ENCODE measurements at regions not wholly inside any gene's neighbourhood (a gene's known extent, or its start where the extent isn't known, plus 50 kb on each side); places are given as distances from the start of the nearest gene placed in this dataset.

DNA sequence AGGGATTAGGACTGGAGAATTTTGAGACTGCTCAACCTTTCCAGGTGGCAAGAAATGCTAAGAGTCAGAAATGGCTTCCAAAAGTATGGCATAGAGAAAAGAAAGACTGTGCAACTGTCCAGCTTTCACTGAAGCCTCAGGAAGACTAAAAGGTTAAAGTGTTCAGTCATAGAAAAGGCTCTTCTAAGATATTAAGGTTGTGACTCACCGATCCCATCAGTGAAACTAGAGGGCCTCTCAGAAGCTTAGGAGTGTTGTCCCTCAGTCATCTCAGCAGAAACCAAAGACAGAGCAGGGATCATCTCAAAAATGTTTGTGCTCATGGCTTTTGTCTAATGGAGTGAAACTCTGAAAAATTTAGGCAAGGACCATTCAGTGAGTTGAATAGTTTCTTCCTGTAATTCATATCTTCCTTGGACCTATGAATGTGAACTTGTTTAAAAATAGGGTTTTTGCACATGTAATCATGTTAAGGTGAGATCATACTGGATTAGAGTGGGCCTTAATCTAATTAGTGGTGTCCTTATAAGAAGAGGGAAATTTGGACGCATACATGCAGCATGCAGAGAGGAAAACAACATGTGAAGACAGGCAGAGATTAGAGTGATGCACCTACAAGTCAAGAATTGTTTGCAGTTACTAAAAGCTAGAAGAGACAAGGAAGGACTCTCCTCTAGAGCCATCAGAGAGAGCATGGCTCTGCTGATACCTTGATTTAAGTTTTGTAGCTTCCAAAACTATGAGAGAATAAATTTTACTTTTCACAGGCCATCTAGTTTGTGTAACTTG is 71.3 kb downstream of the RPE65 start:
- no peaks in the 10 kb centered on the region for H3K4me1 ChIP-seq (ENCODE audit: insufficient read depth, low read length)
- no peaks in the 10 kb centered on the region for H3K9me3 ChIP-seq (ENCODE audit: low read length)
- ChIA-PET CTCF (no interaction called here), POLR2A (no interaction called here)
- H3K27ac ChIP-seq (ENCODE audit: low read depth, low read length) = no peak overlapping the region
- H3K36me3 ChIP-seq (ENCODE audit: insufficient read depth, low read length) = no peaks in the 10 kb centered on the region
- Mint-ChIP-seq H3K27me3 (peaks cover 0 to 4% of the 10 kb centered on the region in 2 donors), H3K4me1 (no peaks in the 10 kb centered on the region), H3K36me3 (no peaks in the 10 kb centered on the region), H3K4me3 (no peak overlapping the region), H3K27ac (no peak overlapping the region), H3K9me3 (peaks cover 0 to 3% (median 0%) of the 10 kb centered on the region in 5 donors)
- no peaks in the 10 kb centered on the region for H3K27me3 ChIP-seq (ENCODE audit: insufficient read depth, low read length, poor library complexity, severe bottlenecking)
- DNase-seq = no peak
- H3K4me3 ChIP-seq (ENCODE audit: low read length) = no peak overlapping the region

DNA sequence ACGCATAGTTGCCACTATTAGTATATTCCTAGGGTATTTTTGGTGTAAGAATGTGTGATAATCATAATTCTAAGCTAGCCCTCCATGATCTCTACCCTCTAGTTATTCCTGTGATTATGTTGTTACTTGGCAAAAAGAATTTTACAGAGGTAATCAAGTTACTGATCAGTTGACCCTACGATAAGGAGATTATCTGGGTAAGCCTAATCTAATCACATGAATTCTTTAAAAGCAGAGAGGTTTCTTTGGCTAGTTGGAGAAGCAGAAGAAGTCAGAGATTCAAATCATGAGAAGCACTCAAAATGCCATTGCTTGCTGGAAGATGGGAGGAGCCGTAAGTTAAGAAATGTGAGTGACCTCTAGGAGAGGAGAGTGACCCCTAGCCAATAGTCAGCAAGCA is 72.7 kb downstream of the RPE65 start:
- H3K27ac Mint-ChIP-seq = no peak overlapping the region
- H3K36me3 ChIP-seq (ENCODE audit: insufficient read depth, low read length) = no peaks in the 10 kb centered on the region
- H3K27ac ChIP-seq (ENCODE audit: low read depth, low read length) = no peak overlapping the region
- H3K4me3 Mint-ChIP-seq = no peak overlapping the region
- no peaks in the 10 kb centered on the region for H3K4me1 Mint-ChIP-seq
- no peaks in the 10 kb centered on the region for H3K9me3 ChIP-seq (ENCODE audit: low read length)
- no peaks in the 10 kb centered on the region for H3K27me3 ChIP-seq (ENCODE audit: insufficient read depth, low read length, poor library complexity, severe bottlenecking)
- no peak overlapping the region for H3K4me3 ChIP-seq (ENCODE audit: low read length)
- no peaks in the 10 kb centered on the region for H3K4me1 ChIP-seq (ENCODE audit: insufficient read depth, low read length)
- ChIA-PET POLR2A (no interaction called here), CTCF (no interaction called here)
- no peaks in the 10 kb centered on the region for H3K36me3 Mint-ChIP-seq
- no peak for DNase-seq
- H3K27me3 Mint-ChIP-seq = peaks cover 0 to 5% of the 10 kb centered on the region in 2 donors
- peaks cover 0 to 5% (median 0%) of the 10 kb centered on the region in 5 donors for H3K9me3 Mint-ChIP-seq

GRCh38 chr1:68376441-68376840 is 73.3 kb downstream of the RPE65 start:
- Histone ChIP-seq H3K27me3 (ENCODE audit: insufficient read depth, low read length, poor library complexity, severe bottlenecking) (no peaks in the 10 kb centered on the region), H3K4me3 (ENCODE audit: low read length) (no peak overlapping the region), H3K4me1 (ENCODE audit: insufficient read depth, low read length) (no peaks in the 10 kb centered on the region), H3K27ac (ENCODE audit: low read depth, low read length) (no peak overlapping the region), H3K36me3 (ENCODE audit: insufficient read depth, low read length) (no peaks in the 10 kb centered on the region), H3K9me3 (ENCODE audit: low read length) (no peaks in the 10 kb centered on the region)
- DNase-seq = no peak
- ChIA-PET CTCF (no interaction called here), POLR2A (no interaction called here)
- Mint-ChIP-seq H3K36me3 (no peaks in the 10 kb centered on the region), H3K4me1 (no peaks in the 10 kb centered on the region), H3K27ac (no peak overlapping the region), H3K9me3 (peaks cover 0 to 5% (median 0%) of the 10 kb centered on the region in 5 donors), H3K4me3 (no peak overlapping the region), H3K27me3 (peaks cover 0 to 5% of the 10 kb centered on the region in 2 donors)

- DNase-seq = no peak
- Histone ChIP-seq H3K36me3 (ENCODE audit: insufficient read depth, low read length) (no peaks in the 10 kb centered on the region), H3K4me3 (ENCODE audit: low read length) (no peak overlapping the region), H3K27ac (ENCODE audit: low read depth, low read length) (no peak overlapping the region), H3K27me3 (ENCODE audit: insufficient read depth, low read length, poor library complexity, severe bottlenecking) (no peaks in the 10 kb centered on the region), H3K4me1 (ENCODE audit: insufficient read depth, low read length) (no peaks in the 10 kb centered on the region), H3K9me3 (ENCODE audit: low read length) (no peaks in the 10 kb centered on the region)
- Mint-ChIP-seq H3K4me1 (no peaks in the 10 kb centered on the region), H3K36me3 (no peaks in the 10 kb centered on the region), H3K27ac (no peak overlapping the region), H3K9me3 (peaks cover 0 to 8% (median 0%) of the 10 kb centered on the region in 5 donors), H3K27me3 (peaks cover 0 to 5% of the 10 kb centered on the region in 2 donors), H3K4me3 (no peak overlapping the region)
- POLR2A ChIA-PET = no interaction called here
- CTCF ChIA-PET = no interaction called here
Measured at GRCh38 chr1:68375919-68376318, 73.8 kb downstream of the RPE65 start.

DNA sequence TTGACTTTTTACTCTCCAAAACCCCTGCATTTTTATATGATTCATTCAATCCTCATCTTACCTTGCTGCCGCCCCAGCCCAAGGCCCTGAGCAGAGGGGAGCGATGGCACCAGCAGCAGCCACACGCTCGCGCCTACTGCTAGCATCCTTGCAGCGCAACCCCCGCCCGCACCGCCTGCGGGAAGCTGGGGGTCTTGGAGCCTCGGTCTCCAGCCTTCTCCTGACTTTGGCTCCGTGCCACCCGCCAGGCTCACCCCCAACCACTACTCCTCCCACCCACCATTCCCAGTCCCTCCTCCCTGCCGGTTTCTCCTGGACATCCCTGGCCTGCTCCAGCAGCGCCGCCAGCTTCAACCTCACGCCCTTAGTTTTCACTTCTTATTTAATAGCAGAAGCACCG is 76.6 kb downstream of the RPE65 start:
- Histone ChIP-seq H3K9me3 (ENCODE audit: low read length) (no peaks in the 10 kb centered on the region), H3K27me3 (ENCODE audit: insufficient read depth, low read length, poor library complexity, severe bottlenecking) (no peaks in the 10 kb centered on the region), H3K4me1 (ENCODE audit: insufficient read depth, low read length) (no peaks in the 10 kb centered on the region), H3K27ac (ENCODE audit: low read depth, low read length) (no peak overlapping the region), H3K4me3 (ENCODE audit: low read length) (no peak overlapping the region), H3K36me3 (ENCODE audit: insufficient read depth, low read length) (no peaks in the 10 kb centered on the region)
- CTCF ChIA-PET = no interaction called here
- POLR2A ChIA-PET = no interaction called here
- DNase-seq = no peak
- Mint-ChIP-seq H3K36me3 (no peaks in the 10 kb centered on the region), H3K9me3 (peaks cover 0 to 6% (median 0%) of the 10 kb centered on the region in 5 donors), H3K27ac (no peak overlapping the region), H3K4me3 (no peak overlapping the region), H3K4me1 (no peaks in the 10 kb centered on the region), H3K27me3 (peaks cover 0 to 5% of the 10 kb centered on the region in 2 donors)

DNA sequence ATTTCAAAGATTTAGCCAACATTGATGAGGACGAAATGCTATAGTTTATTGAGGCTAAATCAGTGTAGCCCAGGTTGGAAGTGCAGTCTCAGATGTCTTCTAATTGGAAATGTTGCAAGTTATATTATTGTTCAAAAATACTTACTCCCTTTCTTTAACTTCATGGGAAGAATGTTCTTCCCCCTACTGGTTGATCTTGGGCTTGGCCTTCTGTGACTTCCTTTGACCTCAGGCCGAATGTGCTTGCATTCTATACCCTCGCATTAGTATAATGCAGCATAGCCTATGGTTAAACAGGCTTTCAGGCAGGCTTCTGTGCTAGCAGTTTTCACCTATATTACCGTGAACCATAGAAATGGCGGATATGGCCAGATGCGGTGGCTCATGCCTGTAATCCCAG is 77.3 kb downstream of the RPE65 start:
- no peaks in the 10 kb centered on the region for H3K9me3 ChIP-seq (ENCODE audit: low read length)
- H3K36me3 ChIP-seq (ENCODE audit: insufficient read depth, low read length) = no peaks in the 10 kb centered on the region
- Mint-ChIP-seq H3K4me1 (no peaks in the 10 kb centered on the region), H3K9me3 (peaks cover 0 to 6% (median 0%) of the 10 kb centered on the region in 5 donors), H3K27ac (no peak overlapping the region), H3K4me3 (no peak overlapping the region), H3K36me3 (no peaks in the 10 kb centered on the region), H3K27me3 (peaks cover 0 to 5% of the 10 kb centered on the region in 2 donors)
- H3K27me3 ChIP-seq (ENCODE audit: insufficient read depth, low read length, poor library complexity, severe bottlenecking) = no peaks in the 10 kb centered on the region
- ChIA-PET POLR2A (no interaction called here), CTCF (no interaction called here)
- no peak overlapping the region for H3K27ac ChIP-seq (ENCODE audit: low read depth, low read length)
- H3K4me1 ChIP-seq (ENCODE audit: insufficient read depth, low read length) = no peaks in the 10 kb centered on the region
- no peak for DNase-seq
- no peak overlapping the region for H3K4me3 ChIP-seq (ENCODE audit: low read length)

DNA sequence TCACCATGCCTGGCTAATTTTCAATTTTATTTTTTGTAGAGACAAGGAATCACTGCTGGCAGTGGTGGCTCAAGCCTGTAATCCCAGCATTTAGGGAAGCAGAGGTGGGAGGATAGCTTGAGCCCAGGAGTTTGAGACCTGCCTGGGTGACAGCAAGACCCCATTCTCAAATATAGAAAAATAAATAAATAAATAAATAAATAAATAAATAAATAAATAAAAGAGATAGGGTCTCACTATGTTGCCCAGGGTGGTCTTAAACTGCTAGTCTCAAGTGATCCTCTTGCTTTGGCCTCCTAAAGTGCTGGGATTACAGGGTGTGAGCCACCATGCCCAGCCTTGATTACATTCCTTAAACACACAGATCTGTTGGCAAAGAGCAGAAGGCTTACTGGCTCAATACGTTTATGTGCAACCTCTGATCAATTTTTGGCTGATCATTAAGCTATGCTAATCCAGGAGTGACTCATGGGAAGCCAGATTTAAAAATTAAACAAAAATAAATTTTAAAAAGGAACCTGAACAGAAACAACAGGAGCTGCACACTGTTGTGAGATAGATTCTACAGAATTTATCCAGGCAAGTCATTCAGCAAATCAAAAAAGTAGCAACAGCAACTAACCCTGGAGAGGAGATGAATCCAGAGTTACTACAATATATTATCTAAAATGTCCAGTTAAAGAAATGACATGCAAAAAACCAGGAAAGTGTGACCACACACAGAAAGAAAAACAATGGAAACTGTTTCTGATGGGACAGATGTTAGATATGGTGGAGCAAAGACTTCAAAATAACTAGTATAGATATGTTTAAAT is 79.4 kb downstream of the RPE65 start:
- Histone ChIP-seq H3K4me1 (ENCODE audit: insufficient read depth, low read length) (no peaks in the 10 kb centered on the region), H3K27me3 (ENCODE audit: insufficient read depth, low read length, poor library complexity, severe bottlenecking) (no peaks in the 10 kb centered on the region), H3K4me3 (ENCODE audit: low read length) (no peak overlapping the region), H3K36me3 (ENCODE audit: insufficient read depth, low read length) (no peaks in the 10 kb centered on the region), H3K9me3 (ENCODE audit: low read length) (no peaks in the 10 kb centered on the region), H3K27ac (ENCODE audit: low read depth, low read length) (no peak overlapping the region)
- DNase-seq = no peak
- Mint-ChIP-seq H3K4me1 (no peaks in the 10 kb centered on the region), H3K4me3 (no peak overlapping the region), H3K36me3 (no peaks in the 10 kb centered on the region), H3K27me3 (peaks cover 3 to 5% of the 10 kb centered on the region in 2 donors), H3K9me3 (peaks cover 0 to 11% (median 4%) of the 10 kb centered on the region in 5 donors), H3K27ac (no peak overlapping the region)
- CTCF ChIA-PET = no interaction called here
- POLR2A ChIA-PET = no interaction called here

DNA sequence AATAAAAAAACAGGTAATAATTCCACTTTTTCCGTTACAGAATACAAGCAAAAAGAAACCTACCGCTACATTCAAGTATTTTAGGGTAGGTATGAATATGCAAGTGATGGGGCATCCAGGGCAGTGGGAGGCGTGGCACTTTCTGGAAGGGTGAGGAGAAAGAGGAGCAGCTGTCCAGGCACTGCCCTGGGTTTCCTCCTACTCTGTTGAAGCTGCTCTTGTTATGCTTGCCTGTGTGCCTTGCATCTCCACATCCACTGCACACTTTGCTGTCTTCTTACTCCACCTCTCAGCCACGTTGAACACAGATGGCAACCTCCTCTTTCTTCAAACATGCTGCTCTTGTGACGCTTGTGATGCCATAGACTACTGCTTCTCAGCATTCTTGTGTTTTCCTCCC is 83.2 kb downstream of the RPE65 start:
- no peaks in the 10 kb centered on the region for H3K36me3 ChIP-seq (ENCODE audit: insufficient read depth, low read length)
- H3K4me3 ChIP-seq (ENCODE audit: low read length) = no peak overlapping the region
- H3K27me3 ChIP-seq (ENCODE audit: insufficient read depth, low read length, poor library complexity, severe bottlenecking) = no peaks in the 10 kb centered on the region
- no peaks in the 10 kb centered on the region for H3K4me1 Mint-ChIP-seq
- no peaks in the 10 kb centered on the region for H3K9me3 ChIP-seq (ENCODE audit: low read length)
- no peak overlapping the region for H3K4me3 Mint-ChIP-seq
- H3K27ac Mint-ChIP-seq = no peak overlapping the region
- ChIA-PET CTCF (no interaction called here), POLR2A (no interaction called here)
- no peak for DNase-seq
- H3K4me1 ChIP-seq (ENCODE audit: insufficient read depth, low read length) = no peaks in the 10 kb centered on the region
- peaks cover 2 to 7% of the 10 kb centered on the region in 2 donors for H3K27me3 Mint-ChIP-seq
- H3K9me3 Mint-ChIP-seq = peaks cover 0 to 9% (median 4%) of the 10 kb centered on the region in 5 donors
- no peaks in the 10 kb centered on the region for H3K36me3 Mint-ChIP-seq
- H3K27ac ChIP-seq (ENCODE audit: low read depth, low read length) = no peak overlapping the region
